SK-N-MC (cell line): ENCODE measurements at regions not wholly inside any gene's neighbourhood (a gene's known extent, or its start where the extent isn't known, plus 50 kb on each side); places are given as distances from the start of the nearest gene placed in this dataset.

Experiments used
- DNase-seq: peaks from one replicate; pipeline ENCODE4 v3.0.0-alpha.2; 2011; ENCODE audit warnings: low read depth, low spot score
- H3K27ac ChIP-seq: fragments of 200-600 bp; sonication (generic); 2 replicates; pipeline ENCODE4 v1.5.1; 2016; ENCODE audit warnings: mixed run types
- H3K36me3 ChIP-seq: fragments of 200-600 bp; sonication (generic); 2 replicates; pipeline ENCODE4 v1.6.1; 2017; ENCODE audit warnings: antibody characterized with exemption, low read length, mixed read lengths; ENCODE audit not compliant: insufficient read depth
- H3K4me3 ChIP-seq: fragments of 200-600 bp; sonication (generic); 2 replicates; pipeline ENCODE4 v1.5.1; 2016
- H3K9ac ChIP-seq: fragments of 200-600 bp; sonication (generic); 2 replicates; pipeline ENCODE4 v1.8.0; 2017; ENCODE audit warnings: mixed run types, mixed read lengths; ENCODE audit not compliant: insufficient read length
- H3K9me3 ChIP-seq: fragments of 200-600 bp; sonication (generic); 2 replicates; pipeline ENCODE4 v1.6.1; 2017; ENCODE audit warnings: low read depth, mild to moderate bottlenecking, antibody characterized with exemption, low read length, moderate library complexity, mixed read lengths
- EZH2 ChIP-seq: fragments of 200-600 bp; sonication (generic); IDR thresholded peaks from one replicate; pipeline ENCODE4 v1.6.1; 2017; ENCODE audit warnings: antibody characterized with exemption
- FOXP2 ChIP-seq: optimal IDR thresholded peaks from 2 replicates; pipeline ENCODE3; 2011; ENCODE audit warnings: mild to moderate bottlenecking, moderate library complexity; ENCODE audit not compliant: insufficient read depth; ENCODE audit errors: extremely low read length, control extremely low read depth
- POLR2AphosphoS5 ChIP-seq: IDR thresholded peaks from 2 replicates; pipeline ENCODE4 v1.6.1; 2012; ENCODE audit warnings: mild to moderate bottlenecking, low read depth, low read length, borderline replicate concordance

GRCh38 chr16:13390093-13390985, 488.9 kb downstream of the SHISA9 start:
- H3K9ac ChIP-seq = no peak overlapping the region
- DNase-seq = no peak
- TF ChIP-seq FOXP2 = no peak
- TF ChIP-seq POLR2AphosphoS5 = no peak
- no peak for TF ChIP-seq EZH2
- H3K36me3 ChIP-seq = peaks cover 5% of the 10 kb centered on the region; the same call in 1 of the 2 replicates
- no peak overlapping the region for H3K4me3 ChIP-seq
- H3K27ac ChIP-seq = no peak overlapping the region
- H3K9me3 ChIP-seq = no peaks in the 10 kb centered on the region

- H3K27ac ChIP-seq = no peak overlapping the region
- no peak for DNase-seq
- TF ChIP-seq FOXP2 (no peak), POLR2AphosphoS5 (no peak), EZH2 (no peak)
- H3K4me3 ChIP-seq = no peak overlapping the region
- H3K9me3 ChIP-seq = no peaks in the 10 kb centered on the region
- no peak overlapping the region for H3K9ac ChIP-seq
- H3K36me3 ChIP-seq = peaks cover 3% of the 10 kb centered on the region; the same call in 1 of the 2 replicates
Observed at GRCh38 chr16:13390986-13391305, 489.5 kb downstream of the SHISA9 start.

GRCh38 chr16:13391337-13391736, 489.9 kb downstream of the SHISA9 start:
- Histone ChIP-seq H3K36me3 (no peaks in the 10 kb centered on the region; the same call in 1 of the 2 replicates), H3K27ac (no peak overlapping the region), H3K9ac (no peak overlapping the region), H3K9me3 (no peaks in the 10 kb centered on the region), H3K4me3 (no peak overlapping the region)
- no peak for DNase-seq
- no peak for TF ChIP-seq POLR2AphosphoS5
- no peak for TF ChIP-seq EZH2
- TF ChIP-seq FOXP2 = no peak

- H3K9ac ChIP-seq = no peak overlapping the region
- H3K9me3 ChIP-seq = no peaks in the 10 kb centered on the region
- TF ChIP-seq EZH2 (no peak), FOXP2 (no peak), POLR2AphosphoS5 (no peak)
- H3K27ac ChIP-seq = no peak overlapping the region
- no peak for DNase-seq
- no peaks in the 10 kb centered on the region; the same call in 1 of the 2 replicates for H3K36me3 ChIP-seq
- no peak overlapping the region for H3K4me3 ChIP-seq
Observed at GRCh38 chr16:13392341-13392740, 490.9 kb downstream of the SHISA9 start.

- TF ChIP-seq FOXP2 (no peak), EZH2 (no peak), POLR2AphosphoS5 (no peak)
Observed at GRCh38 chr16:13393816-13394215, 492.4 kb downstream of the SHISA9 start.

GRCh38 chr16:13394488-13394887, 493.1 kb downstream of the SHISA9 start:
- Histone ChIP-seq H3K9me3 (no peaks in the 10 kb centered on the region), H3K4me3 (no peak overlapping the region), H3K27ac (no peak overlapping the region), H3K9ac (no peak overlapping the region), H3K36me3 (no peaks in the 10 kb centered on the region)
- DNase-seq = no peak
- TF ChIP-seq POLR2AphosphoS5 (no peak), FOXP2 (no peak), EZH2 (no peak)

More at GRCh38 chr16:13393816-13394215, 492.4 kb downstream of the SHISA9 start:
- no peak overlapping the region for H3K4me3 ChIP-seq
- no peak overlapping the region for H3K27ac ChIP-seq
- DNase-seq = no peak
- H3K9me3 ChIP-seq = no peaks in the 10 kb centered on the region
- H3K9ac ChIP-seq = no peak overlapping the region
- H3K36me3 ChIP-seq = no peaks in the 10 kb centered on the region

- H3K36me3 ChIP-seq = no peaks in the 10 kb centered on the region
Observed at GRCh38 chr16:13397126-13397525, 495.7 kb downstream of the SHISA9 start.

GRCh38 chr16:13401641-13402040, 500.2 kb downstream of the SHISA9 start:
- no peaks in the 10 kb centered on the region for H3K9me3 ChIP-seq
- TF ChIP-seq POLR2AphosphoS5 (no peak), FOXP2 (no peak), EZH2 (no peak)
- H3K36me3 ChIP-seq = peaks cover 33% of the 10 kb centered on the region
- H3K4me3 ChIP-seq = no peak overlapping the region
- no peak overlapping the region for H3K9ac ChIP-seq
- no peak overlapping the region for H3K27ac ChIP-seq
- DNase-seq = no peak

More at GRCh38 chr16:13397126-13397525, 495.7 kb downstream of the SHISA9 start:
- H3K4me3 ChIP-seq = no peak overlapping the region
- no peak overlapping the region for H3K27ac ChIP-seq
- no peak for DNase-seq
- TF ChIP-seq EZH2 (no peak), FOXP2 (no peak), POLR2AphosphoS5 (no peak)
- no peak overlapping the region for H3K9ac ChIP-seq
- no peaks in the 10 kb centered on the region for H3K9me3 ChIP-seq
